ENCODE measurements at regions not wholly inside any gene's neighbourhood (a gene's known extent, or its start where the extent isn't known, plus 50 kb on each side); places are given as distances from the start of the nearest gene placed in this dataset.

DNA sequence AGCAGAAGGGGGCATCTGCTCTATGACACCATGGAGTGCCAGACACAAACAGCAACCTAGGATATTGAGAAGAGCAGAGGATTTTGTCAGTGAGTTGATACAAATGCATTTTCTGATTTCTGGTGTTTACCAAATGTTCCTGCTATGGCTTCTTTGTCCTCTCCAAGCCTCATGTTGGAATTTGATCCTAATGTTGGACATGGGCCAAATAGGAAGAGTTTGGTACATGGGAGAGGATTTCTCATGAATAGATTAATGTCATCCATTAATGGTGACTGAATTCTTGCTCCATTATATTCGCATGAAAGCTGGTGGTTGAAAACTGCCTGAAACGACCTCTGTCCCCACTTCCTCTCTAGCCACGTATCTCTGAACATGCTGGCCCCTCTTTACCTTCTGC lies 1002.2 kb upstream of the FLRT2 start:
- DNase-seq, result no peak

DNA sequence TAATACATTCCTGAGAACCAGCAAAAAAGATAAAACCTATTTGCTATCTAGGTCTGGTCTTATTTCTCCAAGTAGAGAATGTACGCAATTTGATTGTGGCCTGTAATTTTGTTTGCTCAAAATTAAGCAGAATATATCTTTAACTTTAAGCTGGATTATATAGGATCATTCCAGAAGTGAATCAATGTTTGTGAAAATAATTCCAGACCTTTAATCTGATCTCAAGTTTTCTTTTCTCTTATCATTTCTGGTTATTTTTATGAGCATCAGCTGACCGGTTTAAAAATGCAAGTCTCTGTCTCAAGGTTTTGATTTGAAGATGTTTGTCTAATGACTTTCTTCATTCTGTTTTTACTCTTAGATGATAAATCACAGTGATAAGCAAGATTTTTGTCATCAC lies 997.9 kb upstream of the FLRT2 start:
- DNase-seq, result no peak

GRCh38 chr14:84533181-84533725 lies 996.7 kb upstream of the FLRT2 start:
- DNase-seq, result no peak

GRCh38 chr14:84533791-84534190 lies 996.2 kb upstream of the FLRT2 start:
- no peak for DNase-seq

- no peak for DNase-seq
These were observed 994.5 kb upstream of the FLRT2 start for GRCh38 chr14:84535484-84535883.

DNA sequence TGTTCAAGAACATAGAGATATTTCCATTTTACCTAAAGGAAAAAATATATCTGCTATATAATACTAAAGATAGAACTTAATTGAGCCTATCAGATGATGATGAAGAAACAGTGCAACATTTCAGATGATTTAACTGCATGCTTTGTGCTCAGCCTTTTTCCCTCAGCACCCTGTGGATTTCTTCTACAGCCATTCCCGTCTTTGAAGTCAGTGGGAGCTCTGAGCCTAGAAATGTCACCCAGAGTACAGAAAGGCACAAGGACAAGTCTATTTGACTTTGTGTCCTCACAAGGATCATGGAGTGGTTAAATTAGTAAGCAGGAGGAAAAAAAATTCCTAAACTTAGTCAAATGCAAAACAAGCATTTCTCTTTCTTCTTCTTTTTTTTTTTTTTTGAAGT lies 994.0 kb upstream of the FLRT2 start:
- no peak for DNase-seq

- DNase-seq, result no peak
These were observed 988.9 kb upstream of the FLRT2 start for GRCh38 chr14:84541018-84541417.

DNA sequence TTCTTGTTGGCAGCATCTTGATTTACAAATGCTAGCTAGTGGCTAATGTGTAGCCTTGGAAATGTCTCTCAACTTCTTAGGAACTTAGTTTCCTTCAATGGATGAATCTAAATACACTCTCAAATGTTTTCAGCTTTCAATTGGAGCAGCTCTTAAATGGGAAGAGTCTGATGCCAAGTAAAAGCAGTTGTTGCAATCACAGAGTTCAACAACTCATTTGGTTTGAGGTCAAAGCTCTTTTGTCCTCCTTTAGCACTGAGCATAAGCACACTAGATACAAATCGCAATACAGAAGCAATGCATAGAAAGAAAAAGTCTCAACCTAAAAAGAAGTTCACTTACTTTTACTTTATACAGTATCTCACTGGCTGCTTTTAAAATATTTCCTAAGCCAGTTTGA lies 986.1 kb upstream of the FLRT2 start:
- DNase-seq, result no peak

DNA sequence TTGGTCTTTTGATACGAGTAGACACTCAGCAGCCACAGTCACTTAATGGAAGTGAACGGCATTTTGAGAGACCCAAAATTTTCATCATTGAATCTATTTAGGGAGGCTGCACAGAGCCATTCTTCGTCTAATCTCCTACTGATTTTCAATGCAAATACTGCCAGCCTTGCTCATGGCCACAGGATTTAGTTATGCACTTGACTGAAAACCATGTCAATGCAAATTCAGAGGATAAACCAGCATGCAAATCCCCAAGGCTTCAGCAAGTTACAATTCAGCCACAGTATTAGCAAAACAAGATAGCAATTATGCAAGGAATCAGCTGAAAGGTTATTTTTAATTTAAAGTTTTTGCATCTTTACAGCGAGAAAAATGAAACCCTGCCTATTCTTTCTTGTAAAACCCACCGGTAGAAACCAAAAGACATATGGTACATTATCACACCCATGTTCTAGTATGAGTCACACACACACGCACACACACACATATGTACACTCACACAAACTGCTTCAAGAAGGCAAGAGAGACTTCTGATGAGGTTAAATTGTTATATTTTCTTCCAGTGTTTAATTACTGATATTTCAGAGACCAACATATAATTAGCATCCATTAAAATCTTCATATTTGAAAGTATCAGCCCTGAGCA lies 985.3 kb upstream of the FLRT2 start:
- DNase-seq, result no peak

DNA sequence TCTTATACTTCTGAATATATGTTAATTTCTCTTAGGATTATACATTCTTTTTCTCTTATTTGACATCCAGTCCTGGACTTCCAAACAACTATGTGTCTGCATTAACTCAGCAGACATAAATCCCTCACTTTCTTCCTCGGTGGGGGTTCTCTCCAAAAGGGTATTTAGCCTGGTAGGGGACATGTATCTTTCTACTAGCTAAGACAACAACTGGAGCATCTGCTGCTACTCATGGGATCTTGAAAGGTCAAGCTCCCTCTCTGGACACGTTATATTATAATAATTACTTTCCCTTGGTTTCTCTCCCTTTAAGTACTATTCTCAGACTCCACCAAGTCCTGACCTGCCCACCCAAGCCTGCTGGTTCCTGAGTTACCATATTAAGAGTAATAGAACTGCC lies 983.7 kb upstream of the FLRT2 start:
- DNase-seq, result no peak

- no peak for DNase-seq
These were observed 975.8 kb upstream of the FLRT2 start for GRCh38 chr14:84554136-84554535.

DNA sequence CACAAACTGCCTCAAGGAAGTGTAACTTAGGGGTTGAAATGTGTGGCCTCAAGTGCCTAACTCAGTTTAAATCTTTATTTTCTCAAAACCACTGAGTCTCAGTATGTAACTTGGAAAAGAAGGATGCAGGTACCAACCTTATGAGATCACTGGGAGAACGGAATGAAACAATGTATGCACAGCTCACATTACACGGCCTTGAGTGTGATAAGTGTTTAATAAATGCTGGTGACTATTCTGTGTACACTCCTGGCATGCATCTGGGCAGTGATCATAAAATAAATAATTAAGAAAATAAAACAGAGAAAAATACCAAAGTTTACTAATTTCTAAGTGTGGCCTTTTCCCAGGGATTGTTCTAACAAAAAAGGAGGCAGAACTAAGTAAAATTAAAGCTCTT lies 974.5 kb upstream of the FLRT2 start:
- DNase-seq, result no peak

GRCh38 chr14:84566109-84566508 lies 963.8 kb upstream of the FLRT2 start:
- no peak for DNase-seq

- DNase-seq, result no peak
These were observed 954.3 kb upstream of the FLRT2 start for GRCh38 chr14:84575681-84576080.

GRCh38 chr14:84579292-84579691 lies 950.7 kb upstream of the FLRT2 start:
- DNase-seq, result no peak

DNA sequence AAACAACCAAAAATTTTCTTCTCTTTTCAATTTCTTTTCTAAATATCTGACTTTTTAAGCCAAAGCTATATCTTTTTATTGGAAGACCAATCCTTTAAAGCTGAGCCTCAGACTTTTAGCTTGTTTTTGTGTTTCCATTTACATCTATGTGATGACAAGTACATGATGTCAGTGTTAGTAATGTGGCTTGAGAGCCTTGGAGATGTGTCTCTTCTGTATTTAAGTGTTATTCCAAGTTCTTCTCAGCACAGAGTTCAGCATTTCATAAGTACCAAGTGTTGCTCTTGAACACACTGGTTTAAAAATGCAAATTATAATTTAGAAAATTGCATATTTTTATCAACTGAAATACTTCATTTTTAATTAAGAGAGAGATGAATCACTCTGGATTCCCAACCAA lies 948.9 kb upstream of the FLRT2 start:
- DNase-seq, result no peak

DNA sequence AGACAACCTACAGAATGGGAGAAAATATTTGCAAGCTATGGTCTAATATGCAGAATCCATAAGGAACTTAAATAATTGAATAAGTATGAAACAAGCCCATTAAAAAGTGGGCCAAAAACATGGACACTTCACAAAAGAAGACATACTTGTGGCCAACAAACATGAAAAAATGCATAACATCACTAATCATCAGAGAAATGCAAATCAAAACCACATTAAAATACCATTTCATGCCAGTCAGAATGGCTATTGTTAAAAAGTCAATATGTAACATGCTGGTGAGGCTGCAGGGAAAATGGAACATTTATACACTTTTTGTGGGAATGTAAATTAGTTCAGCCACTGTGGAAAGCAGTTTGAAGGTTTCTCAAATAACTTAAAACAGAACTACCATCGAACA lies 945.4 kb upstream of the FLRT2 start:
- DNase-seq, result no peak

GRCh38 chr14:84591827-84592445 lies 938.0 kb upstream of the FLRT2 start:
- no peak for DNase-seq

DNA sequence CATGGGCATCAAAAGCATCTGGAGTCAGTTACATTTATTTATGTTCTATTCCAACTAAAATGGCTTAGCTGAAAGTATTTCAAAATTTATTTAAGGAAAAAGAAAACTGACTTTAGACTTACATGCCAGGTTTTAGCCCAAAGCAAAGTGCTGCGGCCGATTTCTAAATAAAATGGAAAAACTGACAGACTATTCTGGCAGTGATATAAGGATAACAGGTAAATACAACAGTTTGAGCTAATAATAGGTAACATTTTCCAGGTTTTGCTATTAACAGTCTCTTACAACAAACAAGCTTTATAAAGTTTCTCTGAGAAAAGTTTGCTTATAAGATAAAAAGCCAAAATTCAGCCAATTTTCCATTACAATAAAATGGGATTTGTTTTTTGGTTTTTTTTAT lies 937.2 kb upstream of the FLRT2 start:
- DNase-seq, result no peak

- DNase-seq, result no peak
These were observed 919.9 kb upstream of the FLRT2 start for GRCh38 chr14:84610086-84610485.

DNA sequence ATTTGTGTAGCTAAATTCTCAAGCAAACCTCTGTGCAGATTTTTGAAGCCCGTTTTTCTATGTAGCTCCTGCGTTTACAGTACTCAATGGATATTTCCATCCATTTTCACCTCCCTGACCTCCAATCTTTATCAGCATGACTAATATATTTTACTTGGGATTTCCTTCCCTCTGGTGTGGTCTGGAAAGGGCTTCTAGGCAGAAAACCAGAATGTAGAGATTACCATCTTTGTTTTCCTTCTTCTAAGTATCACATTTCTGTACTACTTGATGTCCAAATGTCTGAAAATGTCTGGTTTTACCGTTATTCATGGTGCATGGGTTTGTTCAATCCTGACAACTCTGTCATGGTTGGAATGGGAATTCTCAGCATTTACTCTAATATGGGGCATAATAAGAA lies 907.6 kb upstream of the FLRT2 start:
- DNase-seq, result no peak

GRCh38 chr14:84643446-84643845 lies 886.5 kb upstream of the FLRT2 start:
- no peak for DNase-seq

GRCh38 chr14:84646786-84647500 lies 883.0 kb upstream of the FLRT2 start:
- no peak for DNase-seq

DNA sequence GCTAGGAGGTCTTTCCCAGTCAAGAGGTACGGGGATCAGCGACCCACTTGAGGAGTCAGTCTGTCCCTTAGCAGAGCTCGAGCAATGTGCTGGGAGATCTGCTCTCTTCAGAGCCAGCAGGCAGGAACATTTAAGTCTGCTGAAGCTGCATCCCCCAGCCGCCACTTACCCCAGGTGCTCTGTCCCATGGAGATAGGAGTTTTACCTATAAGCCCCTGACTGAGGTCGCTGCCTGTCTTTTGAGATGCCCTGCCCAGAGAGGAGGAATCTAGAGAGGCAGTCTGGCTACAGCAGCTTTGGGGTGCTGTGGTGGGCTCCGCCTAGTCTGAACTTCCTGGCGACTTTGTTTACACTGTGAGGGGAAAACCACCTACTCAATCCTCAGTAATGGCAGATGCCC lies 874.9 kb upstream of the FLRT2 start:
- DNase-seq, result no peak
